GM18951 (cell line): ENCODE measurements at regions not wholly inside any gene's neighbourhood (a gene's known extent, or its start where the extent isn't known, plus 50 kb on each side); places are given as distances from the start of the nearest gene placed in this dataset.

Experiments
- POLR2A ChIP-seq: IDR thresholded peaks from 4 replicates; pipeline ENCODE4 v1.6.1; 2011; ENCODE audit warnings: mild to moderate bottlenecking; ENCODE audit not compliant: insufficient read length, insufficient read depth; ENCODE audit errors: extremely low read depth
- in situ Hi-C: fragments of 300-500 bp; cut with MboI; formaldehyde crosslinking; loops from one replicate; pipeline ENCODE4 v1.12.0; 2022; ENCODE audit warnings: low sequenced_read_pairs, mixed read lengths, inconsistent platforms; ENCODE audit not compliant: unreplicated experiment

- no peak for TF ChIP-seq POLR2A
- in situ Hi-C loops, result no loop called here
Observed at GRCh38 chr6:26220145-26220970, 133.1 kb downstream of the HFE start.

- in situ Hi-C loops, result no loop called here
- no peak for TF ChIP-seq POLR2A
Observed at GRCh38 chr6:26221186-26221585, 134.0 kb downstream of the HFE start.

- no peak for TF ChIP-seq POLR2A
- in situ Hi-C loops, result no loop called here
Observed at GRCh38 chr6:26222571-26222970, 135.3 kb downstream of the HFE start.

- TF ChIP-seq POLR2A, result no peak
- in situ Hi-C loops, result no loop called here
Observed at GRCh38 chr6:26223228-26223627, 136.0 kb downstream of the HFE start.

GRCh38 chr6:26223650-26224546 is 136.7 kb downstream of the HFE start:
- in situ Hi-C loops, result no loop called here
- peak; percentile 23 for TF ChIP-seq POLR2A

GRCh38 chr6:26224547-26224912 is 137.3 kb downstream of the HFE start:
- in situ Hi-C loops, result no loop called here
- TF ChIP-seq POLR2A, result no peak

GRCh38 chr6:26224940-26225847 is 138.0 kb downstream of the HFE start:
- in situ Hi-C loops, result loop anchor here (25.0 kb wide), 1 partner anchor 1587 kb away; a partner anchor contains a TSS
- TF ChIP-seq POLR2A, result peak; percentile 36

- no peak for TF ChIP-seq POLR2A
- in situ Hi-C loops, result loop anchor here (25.0 kb wide), 1 partner anchor 1586 kb away; a partner anchor contains a TSS
Observed at GRCh38 chr6:26225848-26226578, 138.8 kb downstream of the HFE start.

- in situ Hi-C loops, result loop anchor here (25.0 kb wide), 1 partner anchor 1586 kb away; a partner anchor contains a TSS
Observed at GRCh38 chr6:26226579-26226967, 138.4 kb upstream of the BTN3A2 start.

GRCh38 chr6:26230351-26230750 is 134.6 kb upstream of the BTN3A2 start:
- no peak for TF ChIP-seq POLR2A
- in situ Hi-C loops, result loop anchor here (25.0 kb wide), 1 partner anchor 1582 kb away; a partner anchor contains a TSS

More at GRCh38 chr6:26226579-26226967, 138.4 kb upstream of the BTN3A2 start:
- no peak for TF ChIP-seq POLR2A

- TF ChIP-seq POLR2A, result no peak
- in situ Hi-C loops, result loop anchor here (25.0 kb wide), 1 partner anchor 1581 kb away; a partner anchor contains a TSS
Observed at GRCh38 chr6:26231006-26231587, 133.9 kb upstream of the BTN3A2 start.
